ENCODE measurements at regions not wholly inside any gene's neighbourhood (a gene's known extent, or its start where the extent isn't known, plus 50 kb on each side); places are given as distances from the start of the nearest gene placed in this dataset.

GRCh38 chr4:54473798-54474197, 184.0 kb upstream of the KIT start:
- H3K36me3 ChIP-seq = no peaks in the 10 kb centered on the region
- DNase-seq (no peak), ATAC-seq (no peak)
- intact Hi-C loops (cut with DNase I) = no loop called here
- 85% methylated on average over 6 of the region's 6 CpGs for WGBS, 2 donors
- no peak for TF ChIP-seq CTCF (IDR thresholded peaks at IDR 0.05)
- H3K4me3 ChIP-seq = no peak overlapping the region
- H3K9me3 ChIP-seq = peaks cover 0 to 12% (median 2%) of the 10 kb centered on the region in 11 donors
- no peaks in the 10 kb centered on the region for H3K4me1 ChIP-seq
- H3K27ac ChIP-seq = no peak overlapping the region
- H3K27me3 ChIP-seq = no peaks in the 10 kb centered on the region

DNA sequence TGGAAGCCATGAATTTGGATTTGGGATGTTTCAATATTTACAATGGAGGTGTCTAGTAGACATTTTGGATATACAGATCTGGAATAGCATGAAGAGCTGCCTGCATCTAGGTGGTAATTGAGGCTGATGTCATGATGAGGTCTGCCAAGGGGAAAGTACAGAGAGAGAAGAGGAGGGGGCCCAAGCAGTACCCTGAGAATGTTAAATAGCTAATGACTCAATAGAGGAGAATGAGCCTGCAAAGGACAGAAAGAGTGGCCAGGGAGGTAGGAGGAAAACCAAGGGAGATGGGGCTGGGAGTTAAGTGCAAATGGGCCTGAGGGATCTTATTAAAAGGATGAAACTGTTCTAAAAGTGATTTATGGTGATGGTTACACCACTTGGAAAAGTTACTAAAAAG, 182.2 kb upstream of the KIT start:
- no peak overlapping the region for H3K27ac ChIP-seq
- no peak overlapping the region for H3K4me3 ChIP-seq
- no peaks in the 10 kb centered on the region for H3K36me3 ChIP-seq
- intact Hi-C loops (cut with DNase I) = no loop called here
- TF ChIP-seq CTCF (IDR thresholded peaks at IDR 0.05) = no peak
- DNase-seq = no peak
- H3K4me1 ChIP-seq = no peaks in the 10 kb centered on the region
- no peak for ATAC-seq
- H3K27me3 ChIP-seq = no peaks in the 10 kb centered on the region
- H3K9me3 ChIP-seq = peaks cover 0 to 27% (median 9%) of the 10 kb centered on the region in 11 donors

- WGBS, 2 donors = 80 to 83% methylated on average over 6 of the region's 6 CpGs
- no peak for ATAC-seq
- H3K9me3 ChIP-seq = peaks cover 0 to 29% (median 9%) of the 10 kb centered on the region in 11 donors
- H3K27me3 ChIP-seq = no peaks in the 10 kb centered on the region
- no peak for DNase-seq
- H3K27ac ChIP-seq = no peak overlapping the region
- H3K4me1 ChIP-seq = no peaks in the 10 kb centered on the region
- no peaks in the 10 kb centered on the region for H3K36me3 ChIP-seq
- intact Hi-C loops (cut with DNase I) = no loop called here
- TF ChIP-seq CTCF (IDR thresholded peaks at IDR 0.05) = no peak
- no peak overlapping the region for H3K4me3 ChIP-seq
Observed at GRCh38 chr4:54482529-54483200, 175.1 kb upstream of the KIT start.

- ATAC-seq (no peak), DNase-seq (no peak)
- TF ChIP-seq CTCF (IDR thresholded peaks at IDR 0.05) = no peak
- intact Hi-C loops (cut with DNase I) = no loop called here
- no peaks in the 10 kb centered on the region for H3K27me3 ChIP-seq
- H3K4me3 ChIP-seq = no peak overlapping the region
- 90 to 92% methylated on average over 6 of the region's 6 CpGs for WGBS, 2 donors
- H3K27ac ChIP-seq = no peak overlapping the region
- H3K9me3 ChIP-seq = peaks cover 0 to 14% (median 4%) of the 10 kb centered on the region in 11 donors
- H3K36me3 ChIP-seq = no peaks in the 10 kb centered on the region
- no peaks in the 10 kb centered on the region for H3K4me1 ChIP-seq
Observed at GRCh38 chr4:54484383-54484782, 173.4 kb upstream of the KIT start.
